IMR-90 (cell line): ENCODE measurements at regions not wholly inside any gene's neighbourhood (a gene's known extent, or its start where the extent isn't known, plus 50 kb on each side); places are given as distances from the start of the nearest gene placed in this dataset.

Experiments
- CTCF ChIP-seq: conservative IDR thresholded peaks from 2 replicates; pipeline ENCODE4 v1.5.1; 2012; ENCODE audit warnings: mild to moderate bottlenecking, low read depth, low read length, improper control_type of control experiment
- MAZ ChIP-seq: IDR thresholded peaks from 2 replicates; pipeline ENCODE4 v1.6.1; 2012; ENCODE audit warnings: low read depth, mild to moderate bottlenecking, low read length, improper control_type of control experiment, moderate library complexity, borderline replicate concordance
- NFE2L2 ChIP-seq: fragments of 150-350 bp; IDR thresholded peaks from 2 replicates; pipeline ENCODE4 v1.6.1; 2016; ENCODE audit warnings: low read depth, mild to moderate bottlenecking, low read length

DNA sequence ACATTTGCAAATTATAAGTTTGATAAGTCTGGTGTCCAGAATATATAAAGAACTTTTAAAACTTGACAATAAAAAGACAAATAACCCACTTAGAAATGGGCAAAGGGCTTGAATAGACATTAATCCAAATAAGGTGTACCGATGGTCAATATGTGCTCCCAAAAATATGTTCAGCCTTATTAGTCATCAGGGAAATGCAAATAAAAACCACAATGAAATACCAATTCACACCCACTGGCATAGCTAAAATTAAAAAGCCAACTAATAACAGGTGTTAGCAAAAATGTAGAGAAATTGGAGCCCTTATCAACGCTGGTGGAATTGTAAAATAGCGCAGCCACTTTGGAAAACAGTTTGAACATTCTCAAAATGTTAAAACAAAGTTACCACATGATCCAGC, 79.0 kb upstream of the SCG2 start:
- TF ChIP-seq CTCF (no peak), NFE2L2 (no peak), MAZ (no peak)
